ENCODE measurements at regions not wholly inside any gene's neighbourhood (a gene's known extent, or its start where the extent isn't known, plus 50 kb on each side); places are given as distances from the start of the nearest gene placed in this dataset.

- H3K4me1 ChIP-seq, result peaks cover 0 to 11% (median 0%) of the 10 kb centered on the region in 12 donors
- DNase-seq (no peak), ATAC-seq (no peak)
- WGBS, 4 donors, result 65 to 72% (median 66%) methylated on average over 10 of the region's 10 CpGs
- no peak overlapping the region for H3K4me3 ChIP-seq
- TF ChIP-seq CTCF (IDR thresholded peaks at IDR 0.05) (no peak), POLR2A (IDR thresholded peaks at IDR 0.05) (no peak)
- no peak overlapping the region for H3K27ac ChIP-seq
- peaks cover 0 to 7% (median 0%) of the 10 kb centered on the region in 9 donors for H3K27me3 ChIP-seq
- H3K36me3 ChIP-seq, result no peaks in the 10 kb centered on the region
- intact Hi-C loops (cut with DNase I), result no loop called here
- no peaks in the 10 kb centered on the region for H3K9me3 ChIP-seq
These were observed 60.5 kb downstream of the TMEM100 start for GRCh38 chr17:55661963-55662834.

- ATAC-seq, result no peak
- peaks cover 0 to 11% (median 0%) of the 10 kb centered on the region in 12 donors for H3K4me1 ChIP-seq
- H3K27me3 ChIP-seq, result peaks cover 0 to 7% (median 0%) of the 10 kb centered on the region in 9 donors
- DNase-seq, result no peak
- 59 to 60% (median 60%) methylated on average over 2 of the region's 2 CpGs for WGBS, 4 donors
- no peak overlapping the region for H3K27ac ChIP-seq
- no peaks in the 10 kb centered on the region for H3K9me3 ChIP-seq
- no peak overlapping the region for H3K4me3 ChIP-seq
- H3K36me3 ChIP-seq, result no peaks in the 10 kb centered on the region
- intact Hi-C loops (cut with DNase I), result no loop called here
- TF ChIP-seq CTCF (IDR thresholded peaks at IDR 0.05) (no peak), POLR2A (IDR thresholded peaks at IDR 0.05) (no peak)
These were observed 61.4 kb downstream of the TMEM100 start for GRCh38 chr17:55661256-55661758.

- Histone ChIP-seq H3K4me1 (peaks cover 0 to 11% (median 0%) of the 10 kb centered on the region in 12 donors), H3K27me3 (peaks cover 0 to 7% (median 0%) of the 10 kb centered on the region in 9 donors), H3K9me3 (no peaks in the 10 kb centered on the region), H3K27ac (peak overlapping the region in 1 of 12 donors; percentile 23), H3K4me3 (no peak overlapping the region), H3K36me3 (no peaks in the 10 kb centered on the region)
- ATAC-seq, result no peak
- intact Hi-C loops (cut with DNase I), result no loop called here
- DNase-seq, result no peak
- TF ChIP-seq POLR2A (IDR thresholded peaks at IDR 0.05) (no peak), CTCF (IDR thresholded peaks at IDR 0.05) (no peak)
- WGBS, 4 donors, result 31 to 46% (median 36%) methylated on average over 2 of the region's 2 CpGs
These were observed 62.3 kb downstream of the TMEM100 start for GRCh38 chr17:55660178-55660886.

GRCh38 chr17:55659661-55660060, 63.0 kb downstream of the TMEM100 start:
- DNase-seq (no peak), ATAC-seq (no peak)
- 91 to 96% (median 95%) methylated on average over 2 of the region's 2 CpGs for WGBS, 4 donors
- Histone ChIP-seq H3K27ac (no peak overlapping the region), H3K27me3 (peaks cover 0 to 7% (median 0%) of the 10 kb centered on the region in 9 donors), H3K4me1 (peaks cover 0 to 11% (median 0%) of the 10 kb centered on the region in 12 donors), H3K36me3 (no peaks in the 10 kb centered on the region), H3K4me3 (no peak overlapping the region), H3K9me3 (no peaks in the 10 kb centered on the region)
- no peak for TF ChIP-seq POLR2A (IDR thresholded peaks at IDR 0.05)
- TF ChIP-seq CTCF (IDR thresholded peaks at IDR 0.05), result no peak
- intact Hi-C loops (cut with DNase I), result no loop called here
